ENCODE measurements at regions not wholly inside any gene's neighbourhood (a gene's known extent, or its start where the extent isn't known, plus 50 kb on each side); places are given as distances from the start of the nearest gene placed in this dataset.

DNA sequence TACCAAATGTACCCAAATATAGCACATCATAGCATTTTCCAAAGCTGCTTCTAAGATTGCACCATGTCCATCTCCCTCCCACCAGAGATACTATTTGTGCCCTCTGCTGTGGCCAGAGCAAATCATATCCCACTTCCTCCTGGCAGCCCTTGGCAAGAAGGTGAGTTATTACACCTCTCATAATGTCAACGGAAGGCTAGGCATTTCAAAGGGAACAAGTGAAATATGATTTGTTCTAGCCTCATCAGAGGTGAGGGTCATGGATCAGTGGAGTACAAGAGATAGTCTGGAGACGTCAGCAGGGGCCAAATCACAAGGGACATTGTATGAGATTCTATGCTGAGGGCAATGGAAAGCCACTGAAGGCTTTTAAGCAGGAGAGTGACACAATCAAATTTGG is 90.2 kb upstream of the BCAR3 start:
- no peak for DNase-seq (ENCODE audit: low spot score)
- Histone ChIP-seq H3K27ac (no peak overlapping the region), H3K4me3 (no peak overlapping the region), H3K4me1 (peaks cover 0 to 31% of the 10 kb centered on the region in 2 donors), H3K36me3 (no peaks in the 10 kb centered on the region), H3K9me3 (no peaks in the 10 kb centered on the region), H3K27me3 (no peaks in the 10 kb centered on the region)
- no peak for TF ChIP-seq CTCF (IDR thresholded peaks at IDR 0.05)

GRCh38 chr1:93770640-93771039 is 89.0 kb upstream of the BCAR3 start:
- no peak for TF ChIP-seq CTCF (IDR thresholded peaks at IDR 0.05)
- Histone ChIP-seq H3K27ac (no peak overlapping the region), H3K9me3 (no peaks in the 10 kb centered on the region), H3K36me3 (no peaks in the 10 kb centered on the region), H3K27me3 (no peaks in the 10 kb centered on the region), H3K4me1 (peaks cover 0 to 31% of the 10 kb centered on the region in 2 donors), H3K4me3 (no peak overlapping the region)
- no peak for DNase-seq (ENCODE audit: low spot score)

GRCh38 chr1:93769777-93770176 is 88.1 kb upstream of the BCAR3 start:
- Histone ChIP-seq H3K27ac (no peak overlapping the region), H3K4me1 (peaks cover 0 to 31% of the 10 kb centered on the region in 2 donors), H3K27me3 (no peaks in the 10 kb centered on the region), H3K4me3 (no peak overlapping the region), H3K9me3 (no peaks in the 10 kb centered on the region), H3K36me3 (no peaks in the 10 kb centered on the region)
- no peak for DNase-seq (ENCODE audit: low spot score)
- TF ChIP-seq CTCF (IDR thresholded peaks at IDR 0.05): no peak

- DNase-seq (ENCODE audit: low spot score): no peak
- TF ChIP-seq CTCF (IDR thresholded peaks at IDR 0.05): no peak
- H3K27me3 ChIP-seq: no peaks in the 10 kb centered on the region
- no peaks in the 10 kb centered on the region for H3K36me3 ChIP-seq
- H3K4me1 ChIP-seq: peaks cover 0 to 31% of the 10 kb centered on the region in 2 donors
- H3K27ac ChIP-seq: no peak overlapping the region
- H3K9me3 ChIP-seq: no peaks in the 10 kb centered on the region
- H3K4me3 ChIP-seq: no peak overlapping the region
Measured at GRCh38 chr1:93768380-93768863, 86.8 kb upstream of the BCAR3 start.

DNA sequence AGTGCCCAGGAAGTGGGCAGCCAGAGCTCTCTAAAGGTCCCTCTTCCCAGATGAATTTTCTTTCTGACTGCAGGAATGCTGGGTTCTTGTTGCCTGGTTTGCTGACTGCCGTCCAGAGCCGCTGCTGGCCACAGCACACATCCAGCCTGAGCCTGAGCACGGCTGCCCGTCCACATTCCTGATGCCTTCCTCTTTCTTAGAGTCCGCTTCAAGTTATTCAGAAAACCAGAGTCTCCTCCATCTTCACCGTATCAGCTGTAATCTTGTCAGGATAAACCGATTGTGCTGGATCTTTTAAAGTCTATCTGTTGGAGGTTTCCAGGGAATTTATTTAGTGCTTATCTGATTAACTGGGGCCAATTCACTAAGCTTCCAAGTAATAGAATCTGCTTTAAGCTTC is 84.8 kb upstream of the BCAR3 start:
- H3K36me3 ChIP-seq: no peaks in the 10 kb centered on the region
- H3K27ac ChIP-seq: no peak overlapping the region
- no peaks in the 10 kb centered on the region for H3K9me3 ChIP-seq
- no peak overlapping the region for H3K4me3 ChIP-seq
- no peak for DNase-seq (ENCODE audit: low spot score)
- no peak for TF ChIP-seq CTCF (IDR thresholded peaks at IDR 0.05)
- H3K27me3 ChIP-seq: no peaks in the 10 kb centered on the region
- H3K4me1 ChIP-seq: peaks cover 0 to 24% of the 10 kb centered on the region in 2 donors

- DNase-seq (ENCODE audit: low spot score): no peak
- Histone ChIP-seq H3K27ac (no peak overlapping the region), H3K27me3 (no peaks in the 10 kb centered on the region), H3K9me3 (no peaks in the 10 kb centered on the region), H3K4me1 (peaks cover 0 to 21% of the 10 kb centered on the region in 2 donors), H3K4me3 (no peak overlapping the region), H3K36me3 (no peaks in the 10 kb centered on the region)
- no peak for TF ChIP-seq CTCF (IDR thresholded peaks at IDR 0.05)
Measured at GRCh38 chr1:93765099-93765498, 83.5 kb upstream of the BCAR3 start.
